ENCODE measurements at regions not wholly inside any gene's neighbourhood (a gene's known extent, or its start where the extent isn't known, plus 50 kb on each side); places are given as distances from the start of the nearest gene placed in this dataset.

DNA sequence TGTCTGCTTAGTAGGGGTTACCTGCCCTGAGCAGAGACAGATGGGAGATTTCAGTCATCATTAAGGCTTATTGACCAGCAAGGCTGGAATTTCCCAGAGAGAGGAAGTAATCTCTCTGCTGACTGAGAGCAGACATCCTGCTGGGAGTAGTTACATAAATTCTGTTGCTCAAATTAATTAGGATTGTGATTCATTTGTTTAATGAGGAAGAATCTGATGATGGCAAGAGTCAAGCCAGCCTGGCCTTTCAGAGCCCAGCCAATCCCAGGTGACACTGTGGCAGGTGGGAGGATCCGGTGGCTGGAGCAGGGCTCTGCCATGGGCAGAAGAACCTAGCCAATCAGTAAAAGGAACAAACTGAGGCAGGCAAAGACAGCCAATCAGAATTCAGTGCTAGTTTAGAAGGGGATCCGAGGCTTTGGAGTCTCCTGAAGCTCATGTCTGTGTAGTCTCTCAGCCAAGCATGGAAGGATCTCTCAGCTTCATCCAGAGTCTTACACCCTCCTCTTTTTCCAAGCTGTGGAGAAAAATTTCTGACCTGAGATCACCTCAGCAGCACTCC, 61.2 kb upstream of the CHST1 start:
- Histone ChIP-seq H3K4me3 (ENCODE audit: low read depth, low read length) (no peak overlapping the region), H3K27ac (ENCODE audit: low read depth, low read length) (no peak overlapping the region), H3K27me3 (ENCODE audit: control insufficient read depth, insufficient read depth, low read length) (no peaks in the 10 kb centered on the region), H3K4me1 (ENCODE audit: control insufficient read depth, insufficient read depth, low read length) (peaks cover 4% of the 10 kb centered on the region), H3K36me3 (ENCODE audit: control insufficient read depth, insufficient read depth, low read length) (no peaks in the 10 kb centered on the region), H3K9me3 (ENCODE audit: control insufficient read depth, insufficient read depth, low read length) (no peaks in the 10 kb centered on the region)
- 86% methylated on average over 2 of the region's 2 CpGs for WGBS (ENCODE audit: insufficient coverage)
- no peak for DNase-seq (ENCODE audit: low read depth in 4 of 6, low spot score in 6 of 6)

DNA sequence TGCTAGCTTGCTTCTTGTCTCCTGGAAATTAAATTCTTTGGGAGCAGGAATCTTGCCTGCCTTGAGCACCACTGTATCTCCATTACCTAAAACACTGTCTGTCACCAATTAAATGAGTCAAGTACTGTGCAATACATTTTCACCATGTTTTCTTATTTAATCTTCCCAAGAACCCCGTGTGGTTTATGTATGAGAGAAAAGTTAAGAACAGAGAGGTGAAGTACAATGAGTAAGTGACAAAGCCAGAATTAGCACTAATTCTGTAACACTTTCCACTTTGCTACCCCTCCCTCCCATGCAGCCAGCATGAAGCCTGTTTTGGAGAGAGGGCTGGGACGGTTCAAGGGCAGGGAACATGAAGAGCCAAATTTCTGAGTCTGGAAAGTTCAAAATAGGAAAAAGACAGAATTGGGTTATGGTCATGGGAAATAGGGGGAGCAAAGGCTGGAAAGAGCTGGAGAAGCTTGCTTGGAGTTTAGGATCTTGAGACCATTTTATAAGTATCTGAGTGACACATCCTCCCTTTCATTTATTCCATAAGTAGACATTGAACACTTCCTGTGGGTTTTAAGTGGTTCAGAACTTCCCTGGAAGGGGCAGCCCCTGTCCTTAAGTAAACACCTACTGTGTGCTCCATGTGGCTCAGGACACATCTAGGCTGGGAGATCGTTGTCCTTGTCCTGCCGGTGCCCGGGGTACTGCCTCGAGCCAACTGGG, 60.5 kb upstream of the CHST1 start:
- H3K9me3 ChIP-seq (ENCODE audit: control insufficient read depth, insufficient read depth, low read length), result no peaks in the 10 kb centered on the region
- no peak overlapping the region for H3K4me3 ChIP-seq (ENCODE audit: low read depth, low read length)
- no peak overlapping the region for H3K27ac ChIP-seq (ENCODE audit: low read depth, low read length)
- DNase-seq (ENCODE audit: low read depth in 4 of 6, low spot score in 6 of 6), result no peak
- peaks cover 4% of the 10 kb centered on the region for H3K4me1 ChIP-seq (ENCODE audit: control insufficient read depth, insufficient read depth, low read length)
- 75% methylated on average over 4 of the region's 6 CpGs for WGBS (ENCODE audit: insufficient coverage)
- H3K27me3 ChIP-seq (ENCODE audit: control insufficient read depth, insufficient read depth, low read length), result no peaks in the 10 kb centered on the region
- no peaks in the 10 kb centered on the region for H3K36me3 ChIP-seq (ENCODE audit: control insufficient read depth, insufficient read depth, low read length)

- no peak overlapping the region for H3K4me3 ChIP-seq (ENCODE audit: low read depth, low read length)
- no peaks in the 10 kb centered on the region for H3K27me3 ChIP-seq (ENCODE audit: control insufficient read depth, insufficient read depth, low read length)
- H3K4me1 ChIP-seq (ENCODE audit: control insufficient read depth, insufficient read depth, low read length), result peaks cover 4% of the 10 kb centered on the region
- DNase-seq (ENCODE audit: low read depth in 4 of 6, low spot score in 6 of 6), result no peak
- no peak overlapping the region for H3K27ac ChIP-seq (ENCODE audit: low read depth, low read length)
- WGBS (ENCODE audit: insufficient coverage), result 90% methylated on average over 1 of the region's 3 CpGs
- H3K36me3 ChIP-seq (ENCODE audit: control insufficient read depth, insufficient read depth, low read length), result no peaks in the 10 kb centered on the region
- H3K9me3 ChIP-seq (ENCODE audit: control insufficient read depth, insufficient read depth, low read length), result no peaks in the 10 kb centered on the region
Observed at GRCh38 chr11:45725121-45725520, 59.7 kb upstream of the CHST1 start.

- Histone ChIP-seq H3K9me3 (ENCODE audit: control insufficient read depth, insufficient read depth, low read length) (no peaks in the 10 kb centered on the region), H3K4me3 (ENCODE audit: low read depth, low read length) (no peak overlapping the region), H3K27me3 (ENCODE audit: control insufficient read depth, insufficient read depth, low read length) (no peaks in the 10 kb centered on the region), H3K36me3 (ENCODE audit: control insufficient read depth, insufficient read depth, low read length) (no peaks in the 10 kb centered on the region), H3K27ac (ENCODE audit: low read depth, low read length) (no peak overlapping the region), H3K4me1 (ENCODE audit: control insufficient read depth, insufficient read depth, low read length) (peaks cover 4% of the 10 kb centered on the region)
- DNase-seq (ENCODE audit: low read depth in 4 of 6, low spot score in 6 of 6), result peak in 2 of 6 donors; percentile 39 to 72
- WGBS (ENCODE audit: insufficient coverage), result 43% methylated on average over 3 of the region's 3 CpGs
Observed at GRCh38 chr11:45724153-45724552, 58.7 kb upstream of the CHST1 start.

DNA sequence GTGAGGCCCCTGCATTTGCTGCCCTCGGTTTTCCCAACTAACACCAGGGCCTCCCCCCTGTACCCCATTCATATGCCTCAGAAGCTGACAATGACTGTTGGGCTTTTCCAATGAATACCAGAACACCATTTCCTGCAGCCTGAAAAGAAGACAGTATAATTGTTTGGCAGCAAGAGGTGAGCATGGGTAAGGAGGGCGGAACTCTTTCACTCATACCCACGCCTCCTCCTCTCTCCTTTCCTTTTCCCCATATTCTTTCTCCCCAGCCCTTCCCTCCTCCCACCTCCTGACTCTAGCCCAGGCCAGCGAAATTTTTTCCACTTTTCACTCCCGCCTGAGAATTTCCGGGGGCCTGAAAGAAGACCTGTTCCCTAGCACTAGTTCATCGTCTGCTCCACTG, 58.0 kb upstream of the CHST1 start:
- no peak for DNase-seq (ENCODE audit: low read depth in 4 of 6, low spot score in 6 of 6)
- Histone ChIP-seq H3K9me3 (ENCODE audit: control insufficient read depth, insufficient read depth, low read length) (no peaks in the 10 kb centered on the region), H3K4me1 (ENCODE audit: control insufficient read depth, insufficient read depth, low read length) (peaks cover 4% of the 10 kb centered on the region), H3K27ac (ENCODE audit: low read depth, low read length) (no peak overlapping the region), H3K36me3 (ENCODE audit: control insufficient read depth, insufficient read depth, low read length) (no peaks in the 10 kb centered on the region), H3K4me3 (ENCODE audit: low read depth, low read length) (no peak overlapping the region), H3K27me3 (ENCODE audit: control insufficient read depth, insufficient read depth, low read length) (no peaks in the 10 kb centered on the region)
- WGBS (ENCODE audit: insufficient coverage), result 83% methylated on average over 1 of the region's 7 CpGs

- Histone ChIP-seq H3K4me3 (ENCODE audit: low read depth, low read length) (no peak overlapping the region), H3K36me3 (ENCODE audit: control insufficient read depth, insufficient read depth, low read length) (no peaks in the 10 kb centered on the region), H3K4me1 (ENCODE audit: control insufficient read depth, insufficient read depth, low read length) (peaks cover 4% of the 10 kb centered on the region), H3K27ac (ENCODE audit: low read depth, low read length) (no peak overlapping the region), H3K27me3 (ENCODE audit: control insufficient read depth, insufficient read depth, low read length) (no peaks in the 10 kb centered on the region), H3K9me3 (ENCODE audit: control insufficient read depth, insufficient read depth, low read length) (no peaks in the 10 kb centered on the region)
- no peak for DNase-seq (ENCODE audit: low read depth in 4 of 6, low spot score in 6 of 6)
- WGBS (ENCODE audit: insufficient coverage), result 89% methylated on average over 8 of the region's 13 CpGs
Observed at GRCh38 chr11:45722144-45722543, 56.7 kb upstream of the CHST1 start.

- Histone ChIP-seq H3K9me3 (ENCODE audit: control insufficient read depth, insufficient read depth, low read length) (no peaks in the 10 kb centered on the region), H3K4me1 (ENCODE audit: control insufficient read depth, insufficient read depth, low read length) (no peaks in the 10 kb centered on the region), H3K27me3 (ENCODE audit: control insufficient read depth, insufficient read depth, low read length) (no peaks in the 10 kb centered on the region), H3K27ac (ENCODE audit: low read depth, low read length) (no peak overlapping the region), H3K4me3 (ENCODE audit: low read depth, low read length) (no peak overlapping the region), H3K36me3 (ENCODE audit: control insufficient read depth, insufficient read depth, low read length) (no peaks in the 10 kb centered on the region)
- no peak for DNase-seq (ENCODE audit: low read depth in 4 of 6, low spot score in 6 of 6)
- 0% methylated on average over 1 of the region's 8 CpGs for WGBS (ENCODE audit: insufficient coverage)
Observed at GRCh38 chr11:45717526-45717925, 52.1 kb upstream of the CHST1 start.

GRCh38 chr11:45715418-45715817, 50.0 kb upstream of the CHST1 start:
- H3K27ac ChIP-seq (ENCODE audit: low read depth, low read length), result no peak overlapping the region
- H3K27me3 ChIP-seq (ENCODE audit: control insufficient read depth, insufficient read depth, low read length), result no peaks in the 10 kb centered on the region
- no peak overlapping the region for H3K4me3 ChIP-seq (ENCODE audit: low read depth, low read length)
- H3K9me3 ChIP-seq (ENCODE audit: control insufficient read depth, insufficient read depth, low read length), result no peaks in the 10 kb centered on the region
- no peaks in the 10 kb centered on the region for H3K36me3 ChIP-seq (ENCODE audit: control insufficient read depth, insufficient read depth, low read length)
- H3K4me1 ChIP-seq (ENCODE audit: control insufficient read depth, insufficient read depth, low read length), result no peaks in the 10 kb centered on the region
- no peak for DNase-seq (ENCODE audit: low read depth in 4 of 6, low spot score in 6 of 6)
- WGBS (ENCODE audit: insufficient coverage), result no CpG with 5 or more reads among the region's 2 CpGs

Data from spinal cord (tissue), 9 donors.